ENCODE measurements at regions not wholly inside any gene's neighbourhood (a gene's known extent, or its start where the extent isn't known, plus 50 kb on each side); places are given as distances from the start of the nearest gene placed in this dataset.

DNA sequence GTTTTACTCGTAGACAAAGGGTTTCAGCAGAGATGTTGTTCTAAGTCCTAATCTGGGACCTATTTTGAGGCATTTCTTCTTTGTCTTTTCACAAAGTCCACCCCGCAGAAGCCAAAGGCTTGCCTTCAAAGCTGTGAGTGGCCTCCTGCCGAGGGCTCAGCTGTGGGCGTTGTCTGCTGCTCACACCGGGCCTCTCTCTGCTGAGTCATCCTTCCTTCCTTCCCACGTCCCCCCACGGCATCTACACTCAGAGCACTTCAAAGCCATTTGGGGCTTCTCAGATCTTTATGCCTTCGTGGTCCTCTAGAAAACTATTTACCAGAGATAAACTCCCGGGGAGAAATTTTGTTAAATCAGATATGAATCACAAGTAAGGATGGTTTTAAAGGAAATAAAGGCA, 115.9 kb upstream of the TMPO start (continued):
- TF ChIP-seq, protein P1, sequence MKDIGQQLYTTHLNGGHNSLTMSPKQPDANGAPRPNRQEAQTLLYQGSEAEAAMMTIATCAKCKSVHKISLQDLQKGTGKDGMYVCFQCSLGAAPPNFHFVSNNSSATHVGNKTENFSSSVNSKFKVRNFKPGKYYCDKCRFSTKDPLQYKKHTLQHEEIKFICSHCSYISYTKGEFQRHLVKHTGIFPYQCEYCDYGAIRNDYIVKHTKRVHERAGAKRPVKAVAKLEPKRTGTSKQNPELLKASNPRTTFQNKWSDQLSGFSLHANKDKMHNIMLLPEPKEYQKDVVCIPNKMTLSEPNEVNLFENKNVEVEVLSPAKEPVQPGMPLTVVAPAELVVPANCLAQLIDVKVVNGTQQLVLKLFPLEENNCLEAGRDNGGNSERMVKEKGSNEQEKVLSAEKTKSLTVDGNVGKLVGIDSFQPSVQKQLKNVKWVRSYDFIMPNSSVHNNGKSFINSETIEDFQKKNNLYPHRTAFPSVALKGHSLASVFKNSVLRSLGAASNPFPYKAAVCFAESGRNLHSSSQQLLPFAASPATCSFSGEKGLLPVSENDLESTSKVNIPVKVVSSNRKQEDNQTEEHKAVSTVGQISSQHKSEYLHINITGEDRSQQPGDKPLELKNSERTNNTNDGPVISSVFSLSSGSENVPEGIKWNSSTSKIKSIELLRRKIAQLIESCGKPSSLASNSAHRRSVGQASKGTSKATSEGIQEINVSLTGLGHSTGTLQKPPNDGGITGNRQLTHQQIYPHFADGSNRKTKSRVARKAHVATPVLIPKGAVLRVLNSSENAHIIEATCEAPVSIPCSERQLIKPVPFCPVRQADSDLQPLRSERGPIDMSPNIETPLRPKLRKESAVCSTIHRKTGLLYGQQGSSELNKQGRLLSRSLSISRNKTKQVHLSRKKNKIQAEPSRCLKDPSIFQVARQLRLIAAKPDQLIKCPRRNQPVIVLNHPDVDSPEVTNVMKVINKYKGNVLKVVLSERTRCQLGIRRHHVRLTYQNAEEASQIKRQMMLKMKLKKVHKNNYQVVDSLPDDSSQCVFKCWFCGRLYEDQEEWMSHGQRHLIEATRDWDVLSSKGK (CRISPR knock-in tag; IDR thresholded peaks at IDR 0.05) = no peak
- TF ChIP-seq, protein P2, sequence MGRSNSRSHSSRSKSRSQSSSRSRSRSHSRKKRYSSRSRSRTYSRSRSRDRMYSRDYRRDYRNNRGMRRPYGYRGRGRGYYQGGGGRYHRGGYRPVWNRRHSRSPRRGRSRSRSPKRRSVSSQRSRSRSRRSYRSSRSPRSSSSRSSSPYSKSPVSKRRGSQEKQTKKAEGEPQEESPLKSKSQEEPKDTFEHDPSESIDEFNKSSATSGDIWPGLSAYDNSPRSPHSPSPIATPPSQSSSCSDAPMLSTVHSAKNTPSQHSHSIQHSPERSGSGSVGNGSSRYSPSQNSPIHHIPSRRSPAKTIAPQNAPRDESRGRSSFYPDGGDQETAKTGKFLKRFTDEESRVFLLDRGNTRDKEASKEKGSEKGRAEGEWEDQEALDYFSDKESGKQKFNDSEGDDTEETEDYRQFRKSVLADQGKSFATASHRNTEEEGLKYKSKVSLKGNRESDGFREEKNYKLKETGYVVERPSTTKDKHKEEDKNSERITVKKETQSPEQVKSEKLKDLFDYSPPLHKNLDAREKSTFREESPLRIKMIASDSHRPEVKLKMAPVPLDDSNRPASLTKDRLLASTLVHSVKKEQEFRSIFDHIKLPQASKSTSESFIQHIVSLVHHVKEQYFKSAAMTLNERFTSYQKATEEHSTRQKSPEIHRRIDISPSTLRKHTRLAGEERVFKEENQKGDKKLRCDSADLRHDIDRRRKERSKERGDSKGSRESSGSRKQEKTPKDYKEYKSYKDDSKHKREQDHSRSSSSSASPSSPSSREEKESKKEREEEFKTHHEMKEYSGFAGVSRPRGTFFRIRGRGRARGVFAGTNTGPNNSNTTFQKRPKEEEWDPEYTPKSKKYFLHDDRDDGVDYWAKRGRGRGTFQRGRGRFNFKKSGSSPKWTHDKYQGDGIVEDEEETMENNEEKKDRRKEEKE (IDR thresholded peaks at IDR 0.05; ENCODE audit: borderline replicate concordance in 1 of 2, control insufficient read depth in 1 of 2, low read depth in 2 of 2, low read length in 1 of 2) = no peak
- TF ChIP-seq TEAD4 (IDR thresholded peaks at IDR 0.05; ENCODE audit: low read length) (0 out of 2 replicates have a peak, but pooled peaks have one; percentile 19), TEAD4 (CRISPR knock-in tag; IDR thresholded peaks at IDR 0.05; ENCODE audit: borderline replicate concordance) (no peak), ZNF232 (CRISPR knock-in tag; IDR thresholded peaks at IDR 0.05) (no peak), MTF1 (CRISPR knock-in tag; IDR thresholded peaks at IDR 0.05; ENCODE audit: borderline replicate concordance) (no peak), ZNF57 (CRISPR knock-in tag; IDR thresholded peaks at IDR 0.05) (no peak), GATAD2B (IDR thresholded peaks at IDR 0.05; ENCODE audit: borderline replicate concordance) (no peak), ZNF324 (CRISPR knock-in tag; IDR thresholded peaks at IDR 0.05) (no peak), ZNF140 (CRISPR knock-in tag; IDR thresholded peaks at IDR 0.05) (no peak), HMG20B (CRISPR knock-in tag; IDR thresholded peaks at IDR 0.05) (no peak), ZNF583 (CRISPR knock-in tag; IDR thresholded peaks at IDR 0.05) (no peak), DPF2 (IDR thresholded peaks at IDR 0.05) (peak; percentile 69), ZNF124 (CRISPR knock-in tag; IDR thresholded peaks at IDR 0.05) (no peak), MECOM (CRISPR knock-in tag; IDR thresholded peaks at IDR 0.05) (no peak), ZNF586 (CRISPR knock-in tag; conservative IDR thresholded peaks at IDR 0.05) (no peak), GATA2 (CRISPR knock-in tag; IDR thresholded peaks at IDR 0.05) (no peak), STAT5A (IDR thresholded peaks at IDR 0.05; ENCODE audit: borderline replicate concordance, low read length) (no peak)
- TF ChIP-seq, protein P3, sequence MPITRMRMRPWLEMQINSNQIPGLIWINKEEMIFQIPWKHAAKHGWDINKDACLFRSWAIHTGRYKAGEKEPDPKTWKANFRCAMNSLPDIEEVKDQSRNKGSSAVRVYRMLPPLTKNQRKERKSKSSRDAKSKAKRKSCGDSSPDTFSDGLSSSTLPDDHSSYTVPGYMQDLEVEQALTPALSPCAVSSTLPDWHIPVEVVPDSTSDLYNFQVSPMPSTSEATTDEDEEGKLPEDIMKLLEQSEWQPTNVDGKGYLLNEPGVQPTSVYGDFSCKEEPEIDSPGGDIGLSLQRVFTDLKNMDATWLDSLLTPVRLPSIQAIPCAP (CRISPR knock-in tag; IDR thresholded peaks at IDR 0.05; ENCODE audit: borderline replicate concordance) = no peak
- TF ChIP-seq, protein P4, sequence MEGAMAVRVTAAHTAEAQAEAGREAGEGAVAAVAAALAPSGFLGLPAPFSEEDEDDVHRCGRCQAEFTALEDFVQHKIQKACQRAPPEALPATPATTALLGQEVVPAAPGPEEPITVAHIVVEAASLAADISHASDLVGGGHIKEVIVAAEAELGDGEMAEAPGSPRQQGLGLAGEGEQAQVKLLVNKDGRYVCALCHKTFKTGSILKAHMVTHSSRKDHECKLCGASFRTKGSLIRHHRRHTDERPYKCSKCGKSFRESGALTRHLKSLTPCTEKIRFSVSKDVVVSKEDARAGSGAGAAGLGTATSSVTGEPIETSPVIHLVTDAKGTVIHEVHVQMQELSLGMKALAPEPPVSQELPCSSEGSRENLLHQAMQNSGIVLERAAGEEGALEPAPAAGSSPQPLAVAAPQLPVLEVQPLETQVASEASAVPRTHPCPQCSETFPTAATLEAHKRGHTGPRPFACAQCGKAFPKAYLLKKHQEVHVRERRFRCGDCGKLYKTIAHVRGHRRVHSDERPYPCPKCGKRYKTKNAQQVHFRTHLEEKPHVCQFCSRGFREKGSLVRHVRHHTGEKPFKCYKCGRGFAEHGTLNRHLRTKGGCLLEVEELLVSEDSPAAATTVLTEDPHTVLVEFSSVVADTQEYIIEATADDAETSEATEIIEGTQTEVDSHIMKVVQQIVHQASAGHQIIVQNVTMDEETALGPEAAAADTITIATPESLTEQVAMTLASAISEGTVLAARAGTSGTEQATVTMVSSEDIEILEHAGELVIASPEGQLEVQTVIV (CRISPR knock-in tag; IDR thresholded peaks at IDR 0.05; ENCODE audit: borderline replicate concordance) = no peak

Data from K562 (cell line).